ENCODE measurements at regions not wholly inside any gene's neighbourhood (a gene's known extent, or its start where the extent isn't known, plus 50 kb on each side); places are given as distances from the start of the nearest gene placed in this dataset.
A peak's percentile ranks its signal among the peaks of the same experiment; 100 is the strongest.

DNA sequence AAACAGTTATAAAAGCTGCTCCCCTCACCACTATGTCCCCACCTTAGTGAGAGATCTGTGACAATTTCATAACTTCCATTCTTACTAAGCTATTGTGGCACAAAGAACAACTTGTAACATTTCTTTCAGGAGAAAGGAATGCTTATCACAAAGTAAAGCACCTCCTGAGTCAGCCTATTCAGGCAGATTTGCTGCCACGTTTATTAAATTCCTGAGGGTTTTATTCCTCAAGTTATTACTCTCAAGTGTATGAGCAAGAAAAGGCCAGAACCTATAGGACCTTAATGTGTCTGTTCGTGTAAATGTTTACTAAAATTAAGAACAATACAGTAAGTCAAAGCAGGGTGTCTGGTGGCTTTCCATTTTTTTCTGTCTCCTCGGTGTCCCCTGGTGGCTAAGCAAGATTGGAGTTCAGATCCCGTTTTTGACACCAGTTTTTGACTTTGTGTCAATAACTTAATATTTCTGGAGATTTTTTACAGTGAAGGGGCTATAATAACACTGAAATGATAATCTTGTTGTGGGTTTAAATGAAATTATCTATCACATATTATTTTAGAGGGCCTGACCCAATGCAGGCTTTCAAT is 1539.6 kb downstream of the BRINP3 start:
- TF ChIP-seq, protein P1, sequence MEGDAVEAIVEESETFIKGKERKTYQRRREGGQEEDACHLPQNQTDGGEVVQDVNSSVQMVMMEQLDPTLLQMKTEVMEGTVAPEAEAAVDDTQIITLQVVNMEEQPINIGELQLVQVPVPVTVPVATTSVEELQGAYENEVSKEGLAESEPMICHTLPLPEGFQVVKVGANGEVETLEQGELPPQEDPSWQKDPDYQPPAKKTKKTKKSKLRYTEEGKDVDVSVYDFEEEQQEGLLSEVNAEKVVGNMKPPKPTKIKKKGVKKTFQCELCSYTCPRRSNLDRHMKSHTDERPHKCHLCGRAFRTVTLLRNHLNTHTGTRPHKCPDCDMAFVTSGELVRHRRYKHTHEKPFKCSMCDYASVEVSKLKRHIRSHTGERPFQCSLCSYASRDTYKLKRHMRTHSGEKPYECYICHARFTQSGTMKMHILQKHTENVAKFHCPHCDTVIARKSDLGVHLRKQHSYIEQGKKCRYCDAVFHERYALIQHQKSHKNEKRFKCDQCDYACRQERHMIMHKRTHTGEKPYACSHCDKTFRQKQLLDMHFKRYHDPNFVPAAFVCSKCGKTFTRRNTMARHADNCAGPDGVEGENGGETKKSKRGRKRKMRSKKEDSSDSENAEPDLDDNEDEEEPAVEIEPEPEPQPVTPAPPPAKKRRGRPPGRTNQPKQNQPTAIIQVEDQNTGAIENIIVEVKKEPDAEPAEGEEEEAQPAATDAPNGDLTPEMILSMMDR (IDR thresholded peaks at IDR 0.05; ENCODE audit: borderline replicate concordance, extremely low read depth, low read length, poor library complexity, severe bottlenecking), result peak; percentile 23
- TF ChIP-seq EZH2 (IDR thresholded peaks at IDR 0.05; ENCODE audit: borderline replicate concordance, low read depth, low read length, severe bottlenecking), result no peak
